GM12872 (cell line): ENCODE measurements at regions not wholly inside any gene's neighbourhood (a gene's known extent, or its start where the extent isn't known, plus 50 kb on each side); places are given as distances from the start of the nearest gene placed in this dataset.

ENCODE experiments used
- TF ChIP-seq, protein P1 (sequence below): IDR thresholded peaks from 3 replicates; pipeline ENCODE4 v1.5.1; 2011; ENCODE audit warnings: low read depth, mild to moderate bottlenecking, low read length, moderate library complexity; ENCODE audit not compliant: insufficient read depth

DNA sequence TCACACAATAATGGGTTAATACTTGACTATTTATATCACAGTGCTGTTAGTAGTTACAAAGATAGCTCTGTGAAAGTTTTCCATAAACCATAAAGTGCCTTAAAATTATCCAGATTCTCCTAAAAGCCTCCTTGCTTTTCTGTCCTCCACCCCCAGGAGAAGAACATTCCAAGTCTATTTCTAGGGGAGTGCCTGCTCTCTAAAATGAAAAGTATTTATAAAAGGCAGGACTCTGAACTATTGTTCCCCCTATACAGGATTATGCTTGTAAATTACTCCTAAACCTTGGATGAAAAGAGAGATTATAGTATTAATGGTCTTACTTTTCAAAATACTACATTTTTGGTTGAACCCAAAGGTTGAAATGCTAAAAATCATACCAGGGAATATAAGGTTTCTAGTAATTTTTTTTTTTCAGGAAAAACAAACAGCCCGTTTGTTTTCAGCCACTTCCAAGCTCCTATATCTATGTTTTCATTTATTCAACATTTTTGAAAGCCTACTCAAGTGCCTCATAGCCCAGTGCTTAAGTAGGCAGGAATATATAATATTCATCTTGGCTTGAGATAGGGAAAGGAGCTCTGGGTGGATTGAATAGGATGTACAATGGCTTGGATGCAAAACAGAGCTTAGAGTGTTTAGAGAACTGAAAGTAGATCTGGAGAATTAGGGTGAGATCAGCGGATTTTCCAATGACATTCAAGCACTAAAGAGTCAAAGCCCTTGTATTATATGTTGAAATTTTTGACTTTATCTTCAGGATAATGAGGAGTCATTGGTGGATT lies 320.7 kb downstream of the GPR37 start:
- TF ChIP-seq, protein P1, sequence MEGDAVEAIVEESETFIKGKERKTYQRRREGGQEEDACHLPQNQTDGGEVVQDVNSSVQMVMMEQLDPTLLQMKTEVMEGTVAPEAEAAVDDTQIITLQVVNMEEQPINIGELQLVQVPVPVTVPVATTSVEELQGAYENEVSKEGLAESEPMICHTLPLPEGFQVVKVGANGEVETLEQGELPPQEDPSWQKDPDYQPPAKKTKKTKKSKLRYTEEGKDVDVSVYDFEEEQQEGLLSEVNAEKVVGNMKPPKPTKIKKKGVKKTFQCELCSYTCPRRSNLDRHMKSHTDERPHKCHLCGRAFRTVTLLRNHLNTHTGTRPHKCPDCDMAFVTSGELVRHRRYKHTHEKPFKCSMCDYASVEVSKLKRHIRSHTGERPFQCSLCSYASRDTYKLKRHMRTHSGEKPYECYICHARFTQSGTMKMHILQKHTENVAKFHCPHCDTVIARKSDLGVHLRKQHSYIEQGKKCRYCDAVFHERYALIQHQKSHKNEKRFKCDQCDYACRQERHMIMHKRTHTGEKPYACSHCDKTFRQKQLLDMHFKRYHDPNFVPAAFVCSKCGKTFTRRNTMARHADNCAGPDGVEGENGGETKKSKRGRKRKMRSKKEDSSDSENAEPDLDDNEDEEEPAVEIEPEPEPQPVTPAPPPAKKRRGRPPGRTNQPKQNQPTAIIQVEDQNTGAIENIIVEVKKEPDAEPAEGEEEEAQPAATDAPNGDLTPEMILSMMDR: no peak

DNA sequence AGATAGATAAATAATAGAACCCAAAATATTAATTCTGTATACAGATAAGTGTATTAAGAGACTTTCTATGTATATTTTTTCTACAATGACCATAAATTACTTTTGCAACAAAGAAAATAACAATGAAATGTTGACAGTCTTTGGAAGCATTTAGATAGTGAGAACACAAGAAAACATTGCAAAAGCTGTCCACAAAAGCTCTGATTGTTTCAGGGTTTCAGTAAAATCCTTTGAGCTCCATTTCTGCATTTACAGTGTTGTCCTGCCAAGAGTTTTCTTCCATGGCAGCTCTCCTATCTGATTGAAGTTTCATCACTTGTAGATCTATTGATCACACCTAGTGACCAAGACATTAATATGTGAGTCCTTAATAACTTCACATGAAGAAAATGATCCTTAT lies 321.8 kb downstream of the GPR37 start:
- TF ChIP-seq, protein P1: no peak

DNA sequence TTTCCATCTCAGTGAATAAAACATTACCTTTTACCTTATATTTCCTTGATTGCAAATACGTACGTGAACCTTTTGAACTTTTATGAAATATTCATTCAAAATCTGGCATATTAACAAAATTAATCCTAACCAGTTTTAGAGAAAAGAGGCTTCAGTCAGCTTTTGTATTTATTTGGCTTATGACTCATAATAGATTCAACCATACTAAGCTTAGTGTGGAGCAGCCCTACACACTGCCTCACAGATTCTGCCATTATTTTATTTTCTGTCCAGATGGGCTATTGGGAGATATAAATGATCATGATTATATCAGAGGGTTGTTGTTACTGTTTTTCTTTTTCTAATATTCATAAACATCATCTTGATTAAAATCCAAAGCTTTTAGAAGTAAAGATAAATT lies 325.5 kb downstream of the GPR37 start:
- TF ChIP-seq, protein P1: no peak

DNA sequence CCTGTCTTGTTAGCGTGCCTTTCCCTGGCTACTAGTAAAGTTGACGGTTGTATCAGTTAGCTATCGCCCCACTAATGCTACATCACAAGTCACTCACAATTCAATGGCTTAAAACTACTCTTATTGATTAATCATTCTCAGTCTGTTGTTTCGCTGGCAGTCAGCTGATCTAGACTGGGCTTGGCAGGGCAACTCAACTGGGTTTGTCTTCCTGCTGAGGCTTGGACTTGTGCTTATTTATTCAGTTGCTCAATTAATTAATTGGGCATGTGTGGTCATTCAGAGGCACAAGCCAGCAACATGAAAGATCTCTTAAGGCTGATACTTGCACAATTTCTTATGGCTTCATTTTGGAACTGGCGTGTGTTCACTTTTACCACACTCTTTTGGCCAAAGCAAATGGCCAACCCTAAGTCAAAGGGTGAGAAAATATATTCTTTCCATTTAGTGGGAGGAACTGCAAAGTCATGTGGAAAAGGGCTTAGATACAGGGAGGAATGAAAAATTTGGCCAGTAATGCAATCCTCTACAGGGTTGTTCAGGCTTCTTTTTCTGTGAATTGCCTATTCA lies 333.5 kb downstream of the GPR37 start:
- TF ChIP-seq, protein P1: no peak

DNA sequence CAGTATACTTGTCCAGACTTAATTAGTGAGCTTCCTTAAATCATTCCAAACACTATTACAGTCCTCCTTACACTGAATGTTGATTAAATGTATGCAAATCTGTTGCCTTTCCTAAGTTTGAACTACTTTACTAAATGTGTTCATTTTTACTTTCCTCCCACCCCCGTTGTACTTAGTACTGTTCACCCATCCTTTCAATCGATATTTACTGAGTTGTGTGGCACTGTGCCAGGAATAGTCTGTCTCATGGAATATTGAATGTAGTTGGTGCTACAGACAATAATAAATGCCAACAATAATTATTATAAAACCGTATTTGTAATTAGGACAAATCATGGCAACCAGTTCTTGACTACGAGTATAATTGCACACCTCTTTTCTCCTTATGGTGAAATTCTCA lies 335.7 kb downstream of the GPR37 start:
- TF ChIP-seq, protein P1: no peak

DNA sequence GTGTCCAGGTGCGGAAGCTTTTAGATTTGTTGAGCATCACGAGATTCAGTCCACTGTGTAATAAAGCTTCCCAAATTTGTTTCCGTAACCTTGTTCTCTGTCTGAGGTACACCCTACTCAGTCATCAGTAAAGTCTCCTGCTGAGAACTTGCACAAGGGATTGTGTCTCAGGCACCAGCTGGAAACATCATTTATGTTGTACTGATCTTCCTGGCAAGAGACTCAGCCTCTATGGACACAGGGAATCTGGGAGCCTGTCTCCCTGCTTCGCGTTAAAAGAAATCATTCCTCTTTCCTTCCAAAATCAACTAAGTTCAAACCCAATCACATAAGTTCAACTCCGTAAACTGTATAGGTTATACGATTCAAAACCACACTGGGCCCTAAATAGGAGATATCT lies 336.8 kb downstream of the GPR37 start:
- TF ChIP-seq, protein P1: no peak

DNA sequence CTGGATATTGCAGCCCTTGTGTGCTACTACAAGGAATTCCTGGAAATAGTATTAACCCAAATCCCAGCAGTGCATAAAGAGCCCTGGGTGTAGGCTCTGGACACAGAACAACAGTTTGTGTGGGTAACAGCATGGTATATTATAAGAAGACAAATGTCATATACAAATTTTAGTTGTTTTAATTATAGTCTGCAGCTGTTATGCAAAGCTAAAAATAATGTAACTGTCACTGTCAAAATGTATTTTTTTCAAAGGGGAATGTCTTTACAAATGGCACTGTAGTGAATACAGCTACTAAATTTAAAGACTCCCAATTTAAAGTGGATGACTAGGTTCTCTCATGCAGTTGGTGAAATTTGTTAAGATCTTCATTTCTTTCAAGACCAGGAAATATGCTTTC lies 339.0 kb downstream of the GPR37 start:
- TF ChIP-seq, protein P1: no peak
